Tibial nerve (tissue), 4 donors: ENCODE measurements at regions not wholly inside any gene's neighbourhood (a gene's known extent, or its start where the extent isn't known, plus 50 kb on each side); places are given as distances from the start of the nearest gene placed in this dataset.

Source experiments
- EP300 ChIP-seq, 2 donors: sonication (generic); formaldehyde crosslinking; IDR thresholded peaks; one replicate each; pipeline ENCODE4 v1.6.1; 2017; ENCODE audit warnings: antibody characterized with exemption in 2 of 2, mild to moderate bottlenecking in 1 of 2
- POLR2A ChIP-seq, 2 donors: fragments of 450-650 bp; IDR thresholded peaks; one replicate each; pipeline ENCODE4 v1.6.1; 2017; ENCODE audit warnings: antibody characterized with exemption in 2 of 2, mild to moderate bottlenecking in 2 of 2, moderate library complexity in 2 of 2
- TF ChIP-seq, protein P1 (sequence below), 5 experiments: fragments of 200-600 bp in 3 of 5; fragments of 450-650 bp in 2 of 5; sonication (generic) in 3 of 5; IDR thresholded peaks; one replicate each; pipeline ENCODE4 v1.5.1; 2016 to 2019; ENCODE audit warnings: antibody characterized with exemption in 5 of 5, mild to moderate bottlenecking in 3 of 5, moderate library complexity in 2 of 5

DNA sequence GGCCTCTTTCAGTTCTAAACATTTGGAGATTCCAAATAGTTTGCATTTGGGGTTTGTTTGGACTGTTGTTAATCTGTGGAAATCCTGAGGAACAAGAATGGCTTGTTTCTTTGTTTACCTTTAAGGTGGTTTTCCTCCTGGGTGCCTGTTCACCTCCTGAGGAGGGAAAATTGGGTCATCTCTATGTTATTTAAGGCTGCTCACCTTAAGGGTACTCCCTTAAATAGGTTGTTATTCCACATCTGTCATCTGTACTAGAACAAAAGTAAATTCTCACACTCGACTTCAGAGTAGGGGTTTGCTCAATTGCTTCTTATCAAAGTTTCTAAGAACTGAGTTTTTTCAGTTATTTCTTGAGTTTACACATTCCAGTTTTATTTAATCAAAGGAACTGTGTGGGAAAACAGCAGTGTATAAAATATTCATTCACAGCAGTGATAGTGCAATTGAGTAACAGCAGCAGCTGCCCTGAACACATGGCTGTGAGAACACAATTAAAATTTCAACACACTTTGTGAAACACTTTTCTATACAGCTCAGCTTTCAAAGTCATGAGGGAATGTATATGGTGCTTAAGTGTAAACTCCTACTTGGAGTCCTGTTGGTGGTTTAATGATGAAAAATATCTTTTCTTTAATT lies 238.5 kb upstream of the PGRMC2 start:
- TF ChIP-seq POLR2A (IDR thresholded peaks at IDR 0.05): no peak
- TF ChIP-seq, protein P1, sequence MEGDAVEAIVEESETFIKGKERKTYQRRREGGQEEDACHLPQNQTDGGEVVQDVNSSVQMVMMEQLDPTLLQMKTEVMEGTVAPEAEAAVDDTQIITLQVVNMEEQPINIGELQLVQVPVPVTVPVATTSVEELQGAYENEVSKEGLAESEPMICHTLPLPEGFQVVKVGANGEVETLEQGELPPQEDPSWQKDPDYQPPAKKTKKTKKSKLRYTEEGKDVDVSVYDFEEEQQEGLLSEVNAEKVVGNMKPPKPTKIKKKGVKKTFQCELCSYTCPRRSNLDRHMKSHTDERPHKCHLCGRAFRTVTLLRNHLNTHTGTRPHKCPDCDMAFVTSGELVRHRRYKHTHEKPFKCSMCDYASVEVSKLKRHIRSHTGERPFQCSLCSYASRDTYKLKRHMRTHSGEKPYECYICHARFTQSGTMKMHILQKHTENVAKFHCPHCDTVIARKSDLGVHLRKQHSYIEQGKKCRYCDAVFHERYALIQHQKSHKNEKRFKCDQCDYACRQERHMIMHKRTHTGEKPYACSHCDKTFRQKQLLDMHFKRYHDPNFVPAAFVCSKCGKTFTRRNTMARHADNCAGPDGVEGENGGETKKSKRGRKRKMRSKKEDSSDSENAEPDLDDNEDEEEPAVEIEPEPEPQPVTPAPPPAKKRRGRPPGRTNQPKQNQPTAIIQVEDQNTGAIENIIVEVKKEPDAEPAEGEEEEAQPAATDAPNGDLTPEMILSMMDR (IDR thresholded peaks at IDR 0.05): no peak
- TF ChIP-seq EP300 (IDR thresholded peaks at IDR 0.05): no peak
